ENCODE measurements at regions not wholly inside any gene's neighbourhood (a gene's known extent, or its start where the extent isn't known, plus 50 kb on each side); places are given as distances from the start of the nearest gene placed in this dataset.

- no peak for DNase-seq (ENCODE audit: low read depth, low spot score)
Measured at GRCh38 chr1:13968361-13968760, 268.4 kb downstream of the PRDM2 start.

DNA sequence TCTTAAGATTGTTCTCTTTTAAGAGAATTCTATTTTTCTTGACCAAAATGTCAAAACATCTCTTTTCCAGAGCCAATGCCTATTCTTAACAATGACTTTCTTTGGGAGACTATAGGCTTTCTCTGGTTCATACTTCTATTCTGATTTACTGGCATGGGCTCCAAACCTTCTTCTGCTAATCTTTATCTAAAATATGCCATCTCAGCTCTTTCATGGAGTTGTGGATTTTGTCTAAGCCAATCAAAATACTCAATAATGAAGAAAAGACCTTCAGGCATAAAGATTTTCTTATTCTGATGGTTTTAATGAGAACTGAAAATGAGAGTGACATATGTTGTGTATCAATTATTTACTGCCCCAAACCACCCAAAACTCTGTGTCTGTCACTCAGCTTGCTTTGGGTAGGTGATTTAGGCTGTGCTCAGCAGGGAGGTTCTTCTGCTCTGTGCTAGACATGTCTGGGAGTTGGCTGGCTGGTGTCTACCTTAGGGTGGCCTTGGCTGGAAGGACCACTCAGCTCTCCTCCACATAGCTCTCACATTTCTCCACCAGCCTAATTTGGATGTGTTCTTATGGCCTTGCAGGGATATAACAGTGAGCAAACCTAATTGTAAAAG lies 270.8 kb downstream of the PRDM2 start:
- no peak for DNase-seq (ENCODE audit: low read depth, low spot score)

- no peak for DNase-seq (ENCODE audit: low read depth, low spot score)
Measured at GRCh38 chr1:13976485-13976884, 276.5 kb downstream of the PRDM2 start.

GRCh38 chr1:13981142-13981541 lies 281.2 kb downstream of the PRDM2 start:
- no peak for DNase-seq (ENCODE audit: low read depth, low spot score)

DNA sequence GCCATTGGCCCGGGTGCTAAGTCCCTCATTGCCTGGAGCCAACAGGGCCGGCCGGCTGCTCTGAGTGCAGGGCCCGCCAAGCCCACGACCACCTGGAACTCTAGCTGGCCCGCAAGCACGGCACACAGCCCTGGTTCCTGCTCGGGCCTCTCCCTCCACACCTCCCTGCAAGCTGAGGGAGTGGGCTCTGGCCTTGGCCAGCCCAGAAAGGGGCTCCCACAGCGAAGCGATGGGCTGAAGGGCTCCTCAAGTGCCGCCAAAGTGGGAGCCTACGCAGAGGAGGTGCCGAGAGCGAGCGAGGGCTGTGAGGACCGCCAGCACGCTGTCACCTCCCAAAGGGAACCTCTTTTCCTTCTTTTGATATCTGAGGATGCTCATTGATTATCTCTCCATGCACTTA lies 283.4 kb downstream of the PRDM2 start:
- no peak for DNase-seq (ENCODE audit: low read depth, low spot score)

GRCh38 chr1:13990939-13991338 lies 291.0 kb downstream of the PRDM2 start:
- DNase-seq (ENCODE audit: low read depth, low spot score) = no peak

DNA sequence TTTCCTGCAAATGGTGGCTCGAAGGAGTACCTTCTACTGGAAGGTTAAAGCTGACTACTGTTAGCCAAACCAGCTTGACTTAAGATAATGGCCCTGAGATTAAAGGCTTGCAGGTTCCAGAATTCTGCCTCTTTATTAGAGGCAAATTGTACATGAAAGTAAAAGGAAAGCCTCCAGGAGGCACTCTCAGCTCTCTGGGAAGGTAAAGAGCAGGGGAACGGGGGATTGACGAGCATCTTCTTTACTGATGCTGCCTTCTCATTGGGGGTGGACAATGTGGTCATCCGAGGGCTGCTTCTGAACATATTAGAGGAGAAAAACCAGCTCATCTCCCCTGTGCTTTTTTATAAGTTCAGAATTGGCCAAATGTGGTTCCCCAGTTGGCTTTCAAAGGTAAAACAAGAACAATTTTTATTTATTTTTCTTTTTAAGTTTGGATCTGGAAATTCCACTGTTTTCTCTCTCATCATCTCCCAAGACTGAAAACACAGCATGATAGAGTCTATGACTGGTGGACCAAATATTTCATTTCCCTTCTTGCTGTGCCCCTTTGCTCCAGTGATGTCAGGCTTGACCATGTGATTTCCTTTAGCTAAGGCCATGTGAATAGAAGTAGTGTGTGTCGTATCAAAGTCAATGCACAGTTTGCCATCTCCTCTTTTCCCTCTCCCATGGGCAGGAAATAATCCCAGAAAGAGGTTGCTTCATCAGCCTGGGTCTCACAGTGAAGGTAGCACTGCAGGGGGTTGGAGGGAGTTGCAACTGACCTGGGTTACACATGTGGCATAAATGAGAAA lies 292.7 kb downstream of the PRDM2 start:
- no peak for DNase-seq (ENCODE audit: low read depth, low spot score)

GRCh38 chr1:13994386-13994785 lies 294.4 kb downstream of the PRDM2 start:
- DNase-seq (ENCODE audit: low read depth, low spot score) = no peak

DNA sequence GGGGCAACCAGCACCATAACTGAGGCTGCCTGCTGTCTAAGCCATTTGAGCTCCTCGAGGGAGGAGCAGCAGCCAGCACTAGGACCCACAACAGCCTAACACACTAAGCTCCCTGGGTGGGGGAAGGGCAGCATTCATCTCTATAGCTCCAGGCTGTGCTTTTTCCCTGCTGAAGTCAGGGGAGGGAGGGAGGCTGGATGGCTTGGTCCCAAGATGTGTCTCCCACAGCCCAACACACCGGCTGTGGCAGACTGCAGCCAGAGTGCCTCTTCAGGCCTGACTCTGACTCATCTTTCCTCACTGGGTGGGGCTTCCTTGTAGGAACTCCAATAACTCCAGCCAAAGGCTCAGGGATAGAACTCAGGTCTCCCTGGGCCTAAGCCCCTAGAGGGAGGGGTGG lies 296.3 kb downstream of the PRDM2 start:
- DNase-seq (ENCODE audit: low read depth, low spot score) = no peak

GRCh38 chr1:14003552-14003951 lies 303.6 kb downstream of the PRDM2 start:
- no peak for DNase-seq (ENCODE audit: low read depth, low spot score)

DNA sequence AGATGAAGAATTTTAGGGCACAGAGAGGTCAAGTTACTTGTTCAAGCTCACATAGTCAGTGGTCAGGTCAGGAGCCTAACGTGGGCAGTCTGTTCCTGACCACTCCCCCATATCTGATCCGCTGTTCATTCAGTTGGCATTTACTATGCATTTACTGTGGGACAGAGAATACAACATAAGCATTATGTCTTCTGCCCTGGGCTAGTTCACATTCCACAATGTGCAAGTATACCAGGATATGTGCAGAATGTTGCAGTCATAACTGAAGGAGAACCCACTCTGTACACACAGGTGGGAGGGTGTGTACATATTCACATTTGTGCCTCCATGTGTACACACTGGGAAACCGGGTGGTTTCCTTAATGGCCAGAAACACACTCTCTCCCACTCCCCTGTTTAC lies 309.6 kb downstream of the PRDM2 start:
- no peak for DNase-seq (ENCODE audit: low read depth, low spot score)

GRCh38 chr1:14010476-14010875 lies 310.5 kb downstream of the PRDM2 start:
- DNase-seq (ENCODE audit: low read depth, low spot score) = no peak

DNA sequence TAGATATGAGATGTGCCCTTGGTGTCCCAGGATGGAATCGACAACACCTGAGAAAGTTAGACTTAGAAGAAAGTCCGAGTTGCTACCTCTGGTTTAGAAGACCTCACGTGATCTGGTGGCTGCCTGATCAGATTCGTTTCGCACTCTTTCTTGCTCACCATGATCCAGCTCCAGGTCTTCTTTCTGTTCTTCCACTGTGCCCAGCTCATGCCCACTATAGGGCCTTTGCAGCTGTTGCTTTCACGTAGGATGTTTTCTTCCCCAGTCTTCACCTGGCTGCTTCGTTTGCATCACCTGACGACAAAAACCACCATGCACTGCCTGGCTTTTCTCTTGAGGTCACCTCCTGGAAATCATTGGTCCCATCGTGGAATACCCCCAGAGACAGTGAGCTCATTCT lies 311.1 kb downstream of the PRDM2 start:
- no peak for DNase-seq (ENCODE audit: low read depth, low spot score)

DNA sequence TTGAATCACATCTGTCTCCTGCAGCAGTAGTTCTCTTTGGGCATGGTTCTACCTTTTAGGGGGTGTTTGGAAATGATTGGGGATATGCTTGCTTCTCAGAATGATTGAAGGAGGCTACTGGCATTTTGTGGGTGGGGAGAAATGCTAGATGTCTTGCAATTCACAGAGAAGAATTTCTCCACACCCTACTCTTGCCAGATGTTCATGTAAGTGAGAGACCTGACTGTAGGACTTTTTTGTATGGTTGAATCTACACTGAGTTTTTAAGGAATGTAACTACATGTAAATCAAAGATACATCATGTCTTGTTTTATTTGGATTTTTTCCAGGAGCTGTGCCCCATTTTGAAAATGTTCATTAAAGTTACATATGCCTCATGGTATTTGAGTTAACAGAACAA lies 311.9 kb downstream of the PRDM2 start:
- no peak for DNase-seq (ENCODE audit: low read depth, low spot score)

GRCh38 chr1:14014929-14015328 lies 314.9 kb downstream of the PRDM2 start:
- no peak for DNase-seq (ENCODE audit: low read depth, low spot score)

- no peak for DNase-seq (ENCODE audit: low read depth, low spot score)
Measured at GRCh38 chr1:14015917-14016316, 315.9 kb downstream of the PRDM2 start.

GRCh38 chr1:14017531-14017961 lies 317.6 kb downstream of the PRDM2 start:
- no peak for DNase-seq (ENCODE audit: low read depth, low spot score)

DNA sequence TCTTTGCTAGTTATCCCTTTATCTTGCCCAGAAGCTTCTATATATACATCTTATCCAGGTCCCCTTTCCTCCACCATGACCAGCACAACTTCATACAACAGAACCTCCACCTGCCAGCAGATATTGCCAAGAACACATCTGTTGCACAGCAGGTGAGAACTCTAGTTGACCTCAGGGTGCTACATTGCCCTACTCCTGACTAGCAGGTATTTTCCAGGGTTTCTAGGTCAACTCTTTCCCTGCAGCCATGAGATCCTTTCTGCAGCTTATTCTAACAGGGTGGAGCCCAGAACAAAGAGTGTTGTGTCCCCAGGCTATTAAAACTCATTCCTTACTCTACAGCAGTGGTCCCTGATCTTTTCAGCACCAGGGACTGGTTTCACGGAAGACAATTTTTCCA lies 319.5 kb downstream of the PRDM2 start:
- no peak for DNase-seq (ENCODE audit: low read depth, low spot score)

GRCh38 chr1:14020006-14020405 lies 320.0 kb downstream of the PRDM2 start:
- DNase-seq (ENCODE audit: low read depth, low spot score) = no peak

DNA sequence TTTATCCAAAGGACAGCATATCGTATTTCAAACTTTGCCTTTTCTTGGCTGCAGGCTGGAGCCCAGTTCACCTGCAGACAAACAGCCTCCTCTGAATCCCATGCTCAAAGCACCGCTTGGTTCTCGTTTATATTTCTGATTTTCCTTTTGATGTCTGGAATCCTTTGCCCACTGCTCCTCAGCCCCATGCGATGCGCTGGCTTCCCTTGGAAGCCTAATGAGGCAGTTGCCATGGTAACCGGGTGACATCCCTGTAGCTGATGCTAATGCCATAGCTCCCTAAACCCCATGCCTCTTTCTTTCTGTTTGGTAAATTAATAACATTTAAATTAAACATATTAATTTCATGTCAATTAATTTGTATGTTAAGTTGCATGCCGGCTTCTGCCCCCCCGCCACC lies 327.1 kb downstream of the PRDM2 start:
- no peak for DNase-seq (ENCODE audit: low read depth, low spot score)

- no peak for DNase-seq (ENCODE audit: low read depth, low spot score)
Measured at GRCh38 chr1:14031461-14031860, 331.5 kb downstream of the PRDM2 start.

- no peak for DNase-seq (ENCODE audit: low read depth, low spot score)
Measured at GRCh38 chr1:14034506-14034905, 334.5 kb downstream of the PRDM2 start.

DNA sequence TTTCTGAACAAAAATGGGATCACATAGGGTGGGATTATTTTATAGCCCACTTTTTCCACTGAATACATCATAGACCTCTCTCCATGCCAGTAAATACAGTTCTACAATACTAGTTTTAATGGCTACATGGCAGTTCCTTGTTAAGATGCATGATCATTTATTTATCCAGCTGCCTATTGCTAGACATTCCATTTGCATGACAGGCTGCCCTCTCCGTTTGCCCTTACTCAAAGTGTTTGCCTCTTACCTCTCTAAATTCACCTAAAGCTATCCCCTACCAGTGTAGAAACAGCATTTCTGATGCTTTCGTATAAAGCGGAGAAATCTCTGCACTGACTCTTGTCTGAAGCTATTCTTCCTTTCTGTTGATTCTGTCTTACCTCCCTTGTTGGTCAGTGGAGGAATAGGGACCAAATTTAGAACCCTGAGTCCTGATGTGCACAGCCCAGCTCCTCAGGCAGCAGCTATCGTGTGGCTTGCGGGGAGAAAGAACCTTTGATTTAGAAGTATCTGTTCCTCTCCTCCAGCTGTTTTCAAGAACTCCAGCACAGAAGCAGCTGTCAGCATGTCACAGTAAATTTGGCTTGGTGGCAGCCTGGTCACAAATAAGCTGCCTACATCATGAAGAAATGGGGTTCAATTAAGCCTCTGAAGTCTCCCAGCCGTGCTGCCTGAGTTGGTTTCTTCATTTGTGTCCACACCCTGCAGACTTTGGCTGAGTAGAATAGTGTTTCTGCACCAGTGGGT lies 337.3 kb downstream of the PRDM2 start:
- DNase-seq (ENCODE audit: low read depth, low spot score) = no peak

All from brain pericyte (primary cell).